ENCODE measurements at regions not wholly inside any gene's neighbourhood (a gene's known extent, or its start where the extent isn't known, plus 50 kb on each side); places are given as distances from the start of the nearest gene placed in this dataset.

- TF ChIP-seq, protein P1, sequence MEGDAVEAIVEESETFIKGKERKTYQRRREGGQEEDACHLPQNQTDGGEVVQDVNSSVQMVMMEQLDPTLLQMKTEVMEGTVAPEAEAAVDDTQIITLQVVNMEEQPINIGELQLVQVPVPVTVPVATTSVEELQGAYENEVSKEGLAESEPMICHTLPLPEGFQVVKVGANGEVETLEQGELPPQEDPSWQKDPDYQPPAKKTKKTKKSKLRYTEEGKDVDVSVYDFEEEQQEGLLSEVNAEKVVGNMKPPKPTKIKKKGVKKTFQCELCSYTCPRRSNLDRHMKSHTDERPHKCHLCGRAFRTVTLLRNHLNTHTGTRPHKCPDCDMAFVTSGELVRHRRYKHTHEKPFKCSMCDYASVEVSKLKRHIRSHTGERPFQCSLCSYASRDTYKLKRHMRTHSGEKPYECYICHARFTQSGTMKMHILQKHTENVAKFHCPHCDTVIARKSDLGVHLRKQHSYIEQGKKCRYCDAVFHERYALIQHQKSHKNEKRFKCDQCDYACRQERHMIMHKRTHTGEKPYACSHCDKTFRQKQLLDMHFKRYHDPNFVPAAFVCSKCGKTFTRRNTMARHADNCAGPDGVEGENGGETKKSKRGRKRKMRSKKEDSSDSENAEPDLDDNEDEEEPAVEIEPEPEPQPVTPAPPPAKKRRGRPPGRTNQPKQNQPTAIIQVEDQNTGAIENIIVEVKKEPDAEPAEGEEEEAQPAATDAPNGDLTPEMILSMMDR (conservative IDR thresholded peaks at IDR 0.05; ENCODE audit: low read depth, low read length) = no peak
- no peak for DNase-seq (ENCODE audit: low read depth)
- H3K4me3 ChIP-seq (ENCODE audit: low read depth, low read length) = no peak overlapping the region
Observed at GRCh38 chr1:29525941-29526340, 289.6 kb downstream of the PTPRU start.

GRCh38 chr1:29524285-29525065 is 288.2 kb downstream of the PTPRU start:
- DNase-seq (ENCODE audit: low read depth) = no peak
- H3K4me3 ChIP-seq (ENCODE audit: low read depth, low read length) = no peak overlapping the region
- TF ChIP-seq, protein P1 (conservative IDR thresholded peaks at IDR 0.05; ENCODE audit: low read depth, low read length) = no peak

DNA sequence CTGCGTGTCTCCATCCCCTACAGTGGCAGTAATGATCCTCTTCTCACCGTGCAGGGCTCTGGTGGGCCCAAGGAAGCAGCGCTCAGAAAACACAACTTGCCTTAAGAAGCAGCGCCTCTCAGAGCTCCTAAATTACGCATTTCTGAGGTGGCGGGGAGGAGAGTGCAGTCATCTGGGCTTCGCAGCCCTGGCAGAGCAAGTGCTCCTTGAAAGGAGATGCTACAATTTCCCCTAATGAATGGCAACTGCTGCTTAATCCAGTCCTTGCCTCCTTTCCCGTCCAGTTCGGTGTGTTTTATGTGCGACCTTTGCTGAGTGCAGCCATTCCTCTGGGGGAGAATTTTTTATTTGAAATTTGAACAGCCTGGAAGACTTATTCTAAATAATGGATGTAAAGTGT is 287.3 kb downstream of the PTPRU start:
- no peak for DNase-seq (ENCODE audit: low read depth)
- TF ChIP-seq, protein P1 (conservative IDR thresholded peaks at IDR 0.05; ENCODE audit: low read depth, low read length) = no peak
- H3K4me3 ChIP-seq (ENCODE audit: low read depth, low read length) = no peak overlapping the region

DNA sequence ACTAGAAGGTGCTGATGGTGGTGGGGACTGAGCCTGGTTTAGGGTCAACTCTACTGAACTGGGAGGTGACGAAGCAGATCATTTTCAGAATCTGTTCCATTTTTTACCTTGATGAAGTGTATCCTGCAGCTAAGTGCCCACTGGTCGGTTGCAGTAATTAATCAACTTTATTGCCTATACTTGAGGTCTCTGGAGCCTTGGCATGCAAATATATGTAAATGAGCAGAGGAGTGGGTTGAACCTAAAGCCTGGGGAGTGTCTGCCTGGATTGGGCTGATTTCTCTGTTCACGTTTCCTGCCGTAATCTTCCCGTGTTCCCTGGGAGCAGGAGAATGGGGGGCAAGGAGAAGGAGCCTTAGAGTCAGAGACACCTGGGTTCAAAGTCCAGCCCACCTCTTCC is 286.8 kb downstream of the PTPRU start:
- TF ChIP-seq, protein P1 (conservative IDR thresholded peaks at IDR 0.05; ENCODE audit: low read depth, low read length) = no peak
- no peak overlapping the region for H3K4me3 ChIP-seq (ENCODE audit: low read depth, low read length)
- no peak for DNase-seq (ENCODE audit: low read depth)

GRCh38 chr1:29521811-29522580 is 285.7 kb downstream of the PTPRU start:
- no peak for DNase-seq (ENCODE audit: low read depth)
- TF ChIP-seq, protein P1 (conservative IDR thresholded peaks at IDR 0.05; ENCODE audit: low read depth, low read length) = no peak
- H3K4me3 ChIP-seq (ENCODE audit: low read depth, low read length) = no peak overlapping the region

DNA sequence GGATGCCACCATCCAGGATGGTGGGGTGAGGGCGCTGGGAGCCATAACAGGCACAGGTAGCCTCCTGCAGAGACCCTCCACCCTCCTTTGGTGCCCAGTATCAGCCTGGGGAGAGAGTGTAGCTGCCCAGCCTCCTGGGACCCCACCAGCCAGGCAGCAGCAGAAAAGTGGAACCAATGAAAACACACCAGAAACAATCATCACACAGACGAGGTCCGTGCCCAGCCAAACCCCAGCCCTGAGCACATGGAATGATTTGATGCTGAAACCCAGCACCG is 285.1 kb downstream of the PTPRU start:
- no peak for DNase-seq (ENCODE audit: low read depth)
- TF ChIP-seq, protein P1 (conservative IDR thresholded peaks at IDR 0.05; ENCODE audit: low read depth, low read length) = no peak
- H3K4me3 ChIP-seq (ENCODE audit: low read depth, low read length) = no peak overlapping the region

Data from epithelial cell of proximal tubule (primary cell).